ENCODE measurements at regions not wholly inside any gene's neighbourhood (a gene's known extent, or its start where the extent isn't known, plus 50 kb on each side); places are given as distances from the start of the nearest gene placed in this dataset.

- TF ChIP-seq CTCF (IDR thresholded peaks at IDR 0.05) = no peak
- no peak for TF ChIP-seq POLR2A (IDR thresholded peaks at IDR 0.05)
Observed at GRCh38 chr20:62586799-62587198, 55.5 kb upstream of the SLCO4A1 start.

Measured in esophagus squamous epithelium (tissue), 4 donors.